Cardiac septum (tissue), 1 donor: ENCODE measurements at regions not wholly inside any gene's neighbourhood (a gene's known extent, or its start where the extent isn't known, plus 50 kb on each side); places are given as distances from the start of the nearest gene placed in this dataset.

Experiments used
- DNase-seq: peaks from one replicate; pipeline ENCODE4 v3.0.0-alpha.2; 2020; ENCODE audit warnings: low spot score
- intact Hi-C: fragments of 100-400 bp; cut with DNase I; formaldehyde crosslinking; loops from one replicate; pipeline ENCODE4 v1.14.0; 2022
- donor health status: DM: no; HTN: no; CAD: no.

DNA sequence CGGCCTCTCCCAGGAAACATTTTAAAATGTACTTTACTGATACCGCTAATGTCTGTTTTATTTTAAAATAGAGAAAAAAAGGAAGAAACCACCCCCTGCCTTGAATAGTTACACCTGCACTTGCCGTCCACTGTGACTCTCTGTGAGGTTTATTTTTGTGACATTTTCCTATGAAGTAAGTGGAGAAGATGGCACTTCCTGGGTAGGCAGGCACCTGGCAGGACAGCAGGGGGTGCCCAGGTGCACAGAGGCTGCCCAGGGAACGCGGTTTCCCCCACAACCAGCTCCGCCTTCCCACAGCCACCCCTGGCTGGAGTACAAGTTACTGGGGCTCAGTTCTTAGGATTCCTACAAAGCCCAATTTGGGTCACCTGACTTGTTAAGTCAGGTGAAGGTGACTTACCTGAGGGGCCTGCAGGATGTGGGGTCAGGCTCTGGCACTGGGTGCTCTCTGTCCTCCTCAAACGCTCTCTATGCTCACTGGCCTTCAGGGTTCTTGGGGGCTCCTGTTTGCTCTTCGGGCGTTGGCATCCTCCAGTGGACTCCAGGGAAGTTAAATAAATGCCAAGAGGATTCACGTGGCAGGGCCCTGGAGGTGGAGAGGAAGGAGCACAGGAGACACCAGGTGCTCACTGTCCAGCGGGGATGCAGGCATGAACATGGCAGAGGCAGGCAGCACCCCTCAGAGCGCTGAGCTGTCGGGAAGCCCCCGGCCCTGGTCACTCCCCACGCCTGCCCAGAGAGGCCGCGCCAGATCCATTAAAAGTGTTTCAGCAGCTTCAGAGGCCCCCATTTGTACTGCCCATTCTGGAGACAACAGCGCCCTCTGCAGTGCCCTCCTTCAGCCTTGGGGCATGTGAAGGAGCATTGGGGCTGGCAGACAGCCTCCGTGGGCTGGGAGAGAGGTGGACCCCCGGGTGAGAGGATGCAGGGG, 1021.2 kb downstream of the TBC1D22A start:
- DNase-seq = peak; percentile 39
- intact Hi-C loops = no loop called here

GRCh38 chr22:47782328-47783075, 1020.1 kb downstream of the TBC1D22A start:
- DNase-seq = peak; percentile 56
- intact Hi-C loops = no loop called here

- intact Hi-C loops = no loop called here
- DNase-seq = no peak
These were observed 1019.1 kb downstream of the TBC1D22A start for GRCh38 chr22:47781427-47782111.

- DNase-seq = peak; percentile 46
- intact Hi-C loops = no loop called here
These were observed 1018.6 kb downstream of the TBC1D22A start for GRCh38 chr22:47781024-47781423.

- intact Hi-C loops = no loop called here
- DNase-seq = no peak
These were observed 1017.9 kb downstream of the TBC1D22A start for GRCh38 chr22:47780281-47780875.

- intact Hi-C loops = no loop called here
- DNase-seq = no peak
These were observed 1017.0 kb downstream of the TBC1D22A start for GRCh38 chr22:47779474-47779873.

GRCh38 chr22:47778160-47778658, 1015.8 kb downstream of the TBC1D22A start:
- DNase-seq = no peak
- intact Hi-C loops = no loop called here

- intact Hi-C loops = no loop called here
These were observed 1015.0 kb downstream of the TBC1D22A start for GRCh38 chr22:47777426-47777825.

DNA sequence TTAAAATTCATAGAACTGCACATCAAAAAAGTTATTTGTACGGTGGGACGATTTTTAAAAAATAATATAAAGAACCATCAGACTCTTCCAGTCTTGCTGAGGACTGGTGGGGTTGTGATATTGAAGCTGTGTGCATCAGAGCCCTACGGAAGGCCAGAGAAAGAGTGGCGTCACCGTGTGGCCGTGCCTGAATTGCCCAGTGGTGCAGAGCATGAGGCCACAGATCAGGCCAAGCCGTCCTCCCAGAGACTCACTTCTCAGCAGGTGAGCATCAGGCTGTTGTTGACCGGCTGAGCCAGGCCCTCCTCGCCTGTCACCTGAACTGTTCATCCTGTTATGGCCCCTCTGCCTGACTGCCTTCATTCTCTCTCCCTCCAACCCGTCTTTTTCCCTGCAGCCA, 1013.9 kb downstream of the TBC1D22A start:
- DNase-seq = peak; percentile 65
- intact Hi-C loops = no loop called here

More at GRCh38 chr22:47777426-47777825, 1015.0 kb downstream of the TBC1D22A start:
- DNase-seq = peak; percentile 63

DNA sequence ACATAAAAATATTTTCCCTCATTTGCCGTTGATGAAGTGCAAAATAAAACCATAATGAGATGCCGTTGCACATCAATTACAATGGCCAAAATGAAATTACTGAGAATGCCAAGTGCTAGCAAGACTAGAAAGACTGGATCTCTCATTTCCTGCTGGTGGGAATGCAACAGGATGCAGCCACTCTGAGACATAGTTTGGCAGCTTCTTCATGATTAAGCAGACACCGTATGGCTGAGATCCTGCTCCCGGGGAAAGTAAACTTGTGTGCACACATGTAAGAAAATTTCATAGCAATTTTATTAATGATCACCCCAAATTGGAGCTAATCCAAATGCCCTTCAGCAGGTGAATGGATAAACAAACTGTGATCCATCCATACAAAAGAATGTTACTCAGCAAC, 1013.2 kb downstream of the TBC1D22A start:
- intact Hi-C loops = no loop called here
- DNase-seq = no peak

- DNase-seq = no peak
- intact Hi-C loops = no loop called here
These were observed 1012.7 kb downstream of the TBC1D22A start for GRCh38 chr22:47775191-47775590.

DNA sequence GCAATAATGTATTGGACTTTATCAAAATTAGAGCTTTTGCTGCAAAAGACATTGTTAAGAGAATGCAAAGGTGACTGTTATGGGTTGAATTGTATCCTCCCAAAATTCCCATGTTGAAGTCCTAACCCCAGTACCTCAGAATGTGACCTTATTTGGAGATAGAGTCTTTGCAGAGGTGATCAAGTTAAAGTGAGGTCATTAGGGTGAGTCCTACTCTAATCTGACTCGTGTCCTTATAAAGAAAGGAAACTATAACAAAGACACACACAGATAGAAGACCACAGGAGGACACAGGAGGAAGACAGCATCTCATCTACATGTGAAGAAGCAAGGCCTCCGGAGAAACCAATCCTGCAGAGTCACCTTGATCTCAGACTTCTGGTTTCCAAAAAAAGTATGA, 1011.2 kb downstream of the TBC1D22A start:
- intact Hi-C loops = no loop called here
- no peak for DNase-seq

DNA sequence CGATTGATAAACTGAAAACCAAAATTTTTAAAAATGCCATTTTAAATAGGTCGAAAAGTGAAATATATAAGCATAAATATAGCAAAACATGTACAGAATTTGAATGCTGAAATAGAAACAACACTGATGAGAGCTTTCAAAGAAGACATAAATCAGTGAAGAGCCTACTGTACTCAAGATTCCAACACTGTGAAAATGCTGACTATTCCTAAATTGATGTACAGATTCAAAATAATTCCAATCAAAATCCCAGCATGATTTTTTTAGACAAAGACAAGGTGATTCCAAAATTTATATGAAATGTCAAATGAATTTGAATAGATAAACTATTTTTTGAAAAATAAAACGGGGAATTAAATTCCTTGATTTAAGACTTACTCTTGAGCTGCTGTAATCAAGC, 1010.4 kb downstream of the TBC1D22A start:
- DNase-seq = no peak
- intact Hi-C loops = no loop called here

GRCh38 chr22:47769652-47770051, 1007.2 kb downstream of the TBC1D22A start:
- intact Hi-C loops = no loop called here
- no peak for DNase-seq

GRCh38 chr22:47768027-47768426, 1005.6 kb downstream of the TBC1D22A start:
- intact Hi-C loops = no loop called here
- DNase-seq = no peak

DNA sequence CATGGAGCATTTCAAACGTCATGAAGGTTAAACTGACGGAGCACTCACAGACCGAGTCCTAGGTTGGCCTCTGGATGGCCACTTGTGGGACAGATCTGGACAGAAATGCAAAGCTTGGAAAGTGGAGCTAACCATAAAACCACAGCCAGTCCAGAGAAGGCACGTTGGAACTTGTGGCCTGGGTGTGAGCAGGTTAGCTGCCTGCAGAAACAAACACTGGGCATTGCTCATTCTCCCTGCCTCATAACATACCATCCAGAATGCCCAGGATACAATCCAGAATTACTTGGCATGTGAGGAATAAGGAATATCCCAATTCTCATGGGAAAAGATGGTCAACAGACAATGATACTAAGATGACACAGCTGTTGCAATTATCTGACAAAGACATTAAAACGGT, 1005.0 kb downstream of the TBC1D22A start:
- intact Hi-C loops = no loop called here
- no peak for DNase-seq

DNA sequence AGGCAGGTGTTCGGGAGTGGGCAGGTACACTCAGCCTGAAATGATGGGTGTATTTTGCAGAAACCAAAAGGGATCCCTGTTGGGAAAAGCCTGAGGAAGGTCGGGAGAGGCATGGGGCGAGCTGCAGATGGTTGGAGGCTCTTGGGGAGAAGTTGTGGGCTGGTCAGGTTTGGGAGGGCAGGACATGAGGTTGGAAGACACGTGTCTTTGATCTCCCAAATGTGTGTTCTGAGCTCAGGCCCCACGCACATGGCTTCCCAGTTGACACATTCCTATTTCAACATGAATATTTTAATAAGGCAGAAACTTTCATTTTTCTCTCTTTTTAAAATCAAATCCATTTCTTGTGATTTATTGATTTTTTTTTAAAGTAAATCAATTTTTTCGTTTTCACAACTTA, 1003.3 kb downstream of the TBC1D22A start:
- DNase-seq = no peak
- intact Hi-C loops = no loop called here

DNA sequence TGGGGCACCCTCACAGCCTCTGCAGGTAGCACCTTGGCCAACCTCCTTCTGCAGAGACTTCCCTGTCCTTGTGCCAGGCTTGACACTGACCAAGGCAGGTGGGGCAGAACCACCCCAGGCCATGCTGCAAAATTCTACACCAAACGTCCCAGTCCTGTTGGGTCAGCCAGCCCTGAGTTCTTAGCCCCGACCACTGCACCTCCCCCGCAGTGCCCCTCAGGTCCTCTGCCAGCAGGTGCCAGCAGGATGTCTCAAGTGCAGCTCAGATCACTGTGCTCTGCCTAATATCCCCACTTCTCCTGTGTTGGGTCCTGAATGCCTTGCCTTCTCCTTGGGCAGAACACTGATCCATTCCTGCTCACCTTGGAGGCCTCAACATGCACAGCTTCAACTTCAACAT, 999.7 kb downstream of the TBC1D22A start:
- DNase-seq = no peak
- intact Hi-C loops = no loop called here

- intact Hi-C loops = no loop called here
These were observed 997.5 kb downstream of the TBC1D22A start for GRCh38 chr22:47759909-47760308.

GRCh38 chr22:47757741-47758140, 995.3 kb downstream of the TBC1D22A start:
- DNase-seq = no peak
- intact Hi-C loops = no loop called here

More at GRCh38 chr22:47759909-47760308, 997.5 kb downstream of the TBC1D22A start:
- DNase-seq = no peak
